Sigmoid colon (tissue), 6 donors: ENCODE measurements at regions not wholly inside any gene's neighbourhood (a gene's known extent, or its start where the extent isn't known, plus 50 kb on each side); places are given as distances from the start of the nearest gene placed in this dataset.

Source experiments
- DNase-seq: peaks from one replicate; pipeline ENCODE4 v3.0.0-alpha.2; 2019
- H3K27ac ChIP-seq, 4 donors: fragments of 200-600 bp; sonication (generic); one replicate each; pipeline ENCODE4 v1.5.1; 2016 to 2019; ENCODE audit warnings: mild to moderate bottlenecking in 1 of 4
- H3K27me3 ChIP-seq, 3 donors: fragments of 200-600 bp; sonication (generic); one replicate each; pipeline ENCODE4 v1.5.1; 2019; ENCODE audit warnings: mild to moderate bottlenecking in 1 of 3
- H3K36me3 ChIP-seq, 4 donors: fragments of 200-600 bp; sonication (generic); one replicate each; pipeline ENCODE4 v1.5.1; 2016 to 2019
- H3K4me1 ChIP-seq, 4 donors: fragments of 200-600 bp; sonication (generic); one replicate each; pipeline ENCODE4 v1.5.1; 2017 to 2019
- H3K4me3 ChIP-seq, 4 donors: fragments of 200-600 bp; sonication (generic); one replicate each; pipeline ENCODE4 v1.5.1; 2017 to 2019; ENCODE audit warnings: mild to moderate bottlenecking in 2 of 4, moderate library complexity in 1 of 4
- H3K9me3 ChIP-seq, 4 donors: fragments of 200-600 bp in 3 of 4; sonication (generic) in 3 of 4; one replicate each; pipeline versions ENCODE4 v1.5.1 to v1.6.1; 2013 to 2019
- EP300 ChIP-seq, 4 donors: sonication (generic); formaldehyde crosslinking; IDR thresholded peaks; one replicate each; pipeline ENCODE4 v1.6.1; 2017; ENCODE audit warnings: antibody characterized with exemption in 4 of 4
- POLR2A ChIP-seq, 2 donors: fragments of 450-650 bp; IDR thresholded peaks; one replicate each; pipeline ENCODE4 v1.6.1; 2016; ENCODE audit warnings: antibody characterized with exemption in 2 of 2, mild to moderate bottlenecking in 2 of 2, moderate library complexity in 2 of 2
- POLR2AphosphoS5 ChIP-seq, 4 donors: sonication (generic); formaldehyde crosslinking; IDR thresholded peaks; one replicate each; pipeline ENCODE4 v1.6.1; 2017; ENCODE audit warnings: antibody characterized with exemption in 4 of 4
- WGBS, 2 donors: extraction: QIAGEN DNeasy Blood & Tissue Kit; methylation state at CpG; one replicate each; pipeline ENCODE4 v1.1.7; 2013; 5-methylcytosine and 5-hydroxymethylcytosine counted together
- intact Hi-C: fragments of 100-400 bp; cut with DNase I; formaldehyde crosslinking; loops from one replicate; pipeline ENCODE4 v1.15.1; 2023
- TF ChIP-seq, protein P1 (sequence below), 4 experiments: fragments of 450-650 bp in 3 of 4; fragments of 200-600 bp in 1 of 4; IDR thresholded peaks; one replicate each; pipeline ENCODE4 v1.5.1; 2016 to 2019; ENCODE audit warnings: antibody characterized with exemption in 4 of 4, mild to moderate bottlenecking in 3 of 4, moderate library complexity in 2 of 4
- donor health status: healthy with polysubstance abuse.
- donor health status: healthy.

DNA sequence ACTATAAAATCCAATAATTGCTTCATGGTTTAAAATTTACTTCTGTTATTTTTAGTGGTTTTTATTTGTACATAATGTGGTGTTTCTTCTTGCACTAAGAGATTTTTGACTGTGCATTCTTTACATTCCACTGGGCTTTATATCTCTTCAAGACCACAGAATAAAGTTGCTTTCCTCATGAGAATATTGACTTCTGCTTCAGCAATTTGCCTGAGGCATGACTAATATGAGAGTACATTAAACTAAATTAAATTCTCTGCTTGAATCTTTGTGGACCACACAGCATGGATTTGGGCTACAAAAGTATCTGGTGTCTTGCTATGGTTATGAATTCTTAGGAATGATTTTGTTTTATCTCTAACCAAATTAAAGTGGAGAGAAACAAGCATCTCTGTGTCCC is 1463.4 kb upstream of the PCDH20 start:
- Histone ChIP-seq H3K36me3 (no peaks in the 10 kb centered on the region), H3K27me3 (no peaks in the 10 kb centered on the region), H3K9me3 (peaks cover 0 to 4% (median 0%) of the 10 kb centered on the region in 4 donors), H3K4me1 (no peaks in the 10 kb centered on the region), H3K27ac (no peak overlapping the region), H3K4me3 (no peak overlapping the region)
- intact Hi-C loops: no loop called here
- TF ChIP-seq, protein P1, sequence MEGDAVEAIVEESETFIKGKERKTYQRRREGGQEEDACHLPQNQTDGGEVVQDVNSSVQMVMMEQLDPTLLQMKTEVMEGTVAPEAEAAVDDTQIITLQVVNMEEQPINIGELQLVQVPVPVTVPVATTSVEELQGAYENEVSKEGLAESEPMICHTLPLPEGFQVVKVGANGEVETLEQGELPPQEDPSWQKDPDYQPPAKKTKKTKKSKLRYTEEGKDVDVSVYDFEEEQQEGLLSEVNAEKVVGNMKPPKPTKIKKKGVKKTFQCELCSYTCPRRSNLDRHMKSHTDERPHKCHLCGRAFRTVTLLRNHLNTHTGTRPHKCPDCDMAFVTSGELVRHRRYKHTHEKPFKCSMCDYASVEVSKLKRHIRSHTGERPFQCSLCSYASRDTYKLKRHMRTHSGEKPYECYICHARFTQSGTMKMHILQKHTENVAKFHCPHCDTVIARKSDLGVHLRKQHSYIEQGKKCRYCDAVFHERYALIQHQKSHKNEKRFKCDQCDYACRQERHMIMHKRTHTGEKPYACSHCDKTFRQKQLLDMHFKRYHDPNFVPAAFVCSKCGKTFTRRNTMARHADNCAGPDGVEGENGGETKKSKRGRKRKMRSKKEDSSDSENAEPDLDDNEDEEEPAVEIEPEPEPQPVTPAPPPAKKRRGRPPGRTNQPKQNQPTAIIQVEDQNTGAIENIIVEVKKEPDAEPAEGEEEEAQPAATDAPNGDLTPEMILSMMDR (IDR thresholded peaks at IDR 0.05): no peak
- TF ChIP-seq EP300 (IDR thresholded peaks at IDR 0.05) (no peak), POLR2A (IDR thresholded peaks at IDR 0.05) (no peak), POLR2AphosphoS5 (IDR thresholded peaks at IDR 0.05) (no peak)
- DNase-seq: no peak

DNA sequence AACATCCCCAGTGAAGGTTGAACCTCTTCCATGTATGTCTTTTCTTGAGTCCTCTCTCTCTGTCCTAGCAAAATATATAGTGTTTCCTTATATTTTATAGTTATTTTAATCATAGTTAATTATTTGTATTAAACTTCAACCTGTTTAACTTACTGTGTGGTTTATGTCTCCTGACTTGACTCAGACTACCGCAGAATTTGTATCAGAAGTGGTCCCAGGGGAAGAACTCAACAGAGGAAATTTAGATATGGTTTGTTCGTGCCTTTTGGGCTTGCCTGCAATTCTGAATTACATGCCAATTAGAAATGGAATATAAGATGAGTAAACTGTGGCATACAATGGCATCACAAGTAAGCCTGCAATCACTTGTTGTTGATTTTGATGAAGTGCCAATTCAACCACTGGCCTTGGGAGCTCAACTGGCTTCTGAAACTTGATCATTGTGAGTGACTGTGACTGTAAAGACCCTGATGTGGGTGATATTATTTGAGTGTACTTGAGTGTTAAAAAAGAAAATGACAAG is 1459.5 kb upstream of the PCDH20 start:
- Histone ChIP-seq H3K4me3 (no peak overlapping the region), H3K4me1 (no peaks in the 10 kb centered on the region), H3K36me3 (no peaks in the 10 kb centered on the region), H3K9me3 (no peaks in the 10 kb centered on the region), H3K27me3 (no peaks in the 10 kb centered on the region), H3K27ac (no peak overlapping the region)
- intact Hi-C loops: no loop called here
- no peak for DNase-seq
- 66 to 79% methylated on average over 2 of the region's 2 CpGs for WGBS, 2 donors
- TF ChIP-seq EP300 (IDR thresholded peaks at IDR 0.05) (no peak), POLR2A (IDR thresholded peaks at IDR 0.05) (no peak), POLR2AphosphoS5 (IDR thresholded peaks at IDR 0.05) (no peak)
- TF ChIP-seq, protein P1 (IDR thresholded peaks at IDR 0.05): no peak

DNA sequence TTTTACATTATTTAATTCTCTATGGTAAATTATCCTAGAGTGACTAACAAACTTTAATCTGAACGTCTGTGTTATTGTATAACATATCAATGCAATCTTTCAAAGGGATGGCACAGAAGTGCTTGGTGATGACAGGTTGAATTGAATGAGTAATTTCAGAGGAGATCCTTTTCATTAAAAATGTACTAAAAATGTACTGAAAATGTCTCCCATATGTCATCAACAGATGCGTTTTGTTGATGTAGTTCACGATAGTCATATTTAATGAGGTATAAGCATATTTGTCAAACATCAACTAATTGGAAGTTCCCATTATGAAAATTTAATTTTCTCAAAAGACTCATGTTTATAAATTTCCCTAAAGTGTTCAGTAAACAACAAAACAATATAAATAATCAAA is 1434.7 kb upstream of the PCDH20 start:
- H3K4me1 ChIP-seq: no peaks in the 10 kb centered on the region
- no peak overlapping the region for H3K27ac ChIP-seq
- H3K9me3 ChIP-seq: peaks cover 0 to 2% (median 0%) of the 10 kb centered on the region in 4 donors
- WGBS, 2 donors: 71 to 77% methylated on average over 3 of the region's 3 CpGs
- TF ChIP-seq POLR2AphosphoS5 (IDR thresholded peaks at IDR 0.05) (no peak), POLR2A (IDR thresholded peaks at IDR 0.05) (no peak), EP300 (IDR thresholded peaks at IDR 0.05) (no peak)
- TF ChIP-seq, protein P1 (IDR thresholded peaks at IDR 0.05): no peak
- intact Hi-C loops: no loop called here
- H3K36me3 ChIP-seq: no peaks in the 10 kb centered on the region
- H3K27me3 ChIP-seq: no peaks in the 10 kb centered on the region
- no peak for DNase-seq
- H3K4me3 ChIP-seq: no peak overlapping the region

DNA sequence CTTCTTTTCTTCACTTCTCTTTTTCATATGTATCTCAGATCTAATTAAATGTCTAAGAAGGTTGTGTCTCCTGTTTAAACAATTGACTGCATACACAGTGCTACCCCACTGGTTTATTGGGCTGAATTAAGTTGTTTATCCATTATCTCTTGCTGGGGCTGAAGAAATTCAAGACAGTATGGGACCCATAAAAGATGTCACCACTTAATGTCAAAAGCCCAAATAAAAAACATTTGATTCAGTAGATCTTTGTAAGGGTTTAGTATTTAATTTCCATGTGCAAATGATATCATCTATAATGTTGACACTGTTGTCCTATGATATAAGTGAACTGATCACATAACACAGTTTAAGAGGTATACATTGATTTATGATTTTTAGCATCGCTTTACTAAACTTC is 1431.9 kb upstream of the PCDH20 start:
- Histone ChIP-seq H3K4me1 (no peaks in the 10 kb centered on the region), H3K36me3 (no peaks in the 10 kb centered on the region), H3K27ac (no peak overlapping the region), H3K4me3 (no peak overlapping the region), H3K27me3 (no peaks in the 10 kb centered on the region), H3K9me3 (peaks cover 0 to under 1% (median 0%) of the 10 kb centered on the region in 4 donors)
- TF ChIP-seq POLR2A (IDR thresholded peaks at IDR 0.05) (no peak), EP300 (IDR thresholded peaks at IDR 0.05) (no peak)
- TF ChIP-seq, protein P1 (IDR thresholded peaks at IDR 0.05): no peak
- 94 to 100% methylated on average over 1 of the region's 1 CpG for WGBS, 2 donors
- intact Hi-C loops: no loop called here
- no peak for DNase-seq

DNA sequence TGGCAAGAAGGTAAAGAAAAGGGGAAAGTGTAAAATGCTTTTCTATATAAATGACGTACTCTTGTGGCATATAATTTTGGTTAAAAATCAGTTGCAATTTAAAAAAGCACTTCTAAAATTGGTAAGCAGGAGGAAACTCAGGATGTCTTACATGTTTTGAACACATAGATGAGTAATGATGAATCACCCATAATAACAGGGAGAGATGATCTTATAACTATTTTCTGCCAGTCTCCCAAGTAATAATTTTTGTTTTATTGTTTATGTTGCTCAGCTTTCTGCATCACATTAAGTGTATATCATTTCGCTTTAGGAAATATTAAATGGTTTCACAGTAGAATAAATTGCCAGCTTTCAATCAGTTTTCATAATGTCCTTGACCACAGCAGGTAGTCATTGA is 1430.7 kb upstream of the PCDH20 start:
- no peak for TF ChIP-seq POLR2A (IDR thresholded peaks at IDR 0.05)
- TF ChIP-seq, protein P1 (IDR thresholded peaks at IDR 0.05): no peak
- TF ChIP-seq POLR2AphosphoS5 (IDR thresholded peaks at IDR 0.05): no peak
- TF ChIP-seq EP300 (IDR thresholded peaks at IDR 0.05): no peak
- no peak overlapping the region for H3K4me3 ChIP-seq
- no peaks in the 10 kb centered on the region for H3K27me3 ChIP-seq
- DNase-seq: no peak
- H3K4me1 ChIP-seq: no peaks in the 10 kb centered on the region
- H3K36me3 ChIP-seq: no peaks in the 10 kb centered on the region
- H3K9me3 ChIP-seq: no peaks in the 10 kb centered on the region
- intact Hi-C loops: no loop called here
- WGBS, 2 donors: 85 to 88% methylated on average over 2 of the region's 2 CpGs
- H3K27ac ChIP-seq: no peak overlapping the region
